ENCODE measurements at regions not wholly inside any gene's neighbourhood (a gene's known extent, or its start where the extent isn't known, plus 50 kb on each side); places are given as distances from the start of the nearest gene placed in this dataset.

GRCh38 chr2:215517391-215517790, 81.5 kb upstream of the FN1 start:
- no peak overlapping the region for H3K27ac ChIP-seq (ENCODE audit: low read length)
- H3K4me2 ChIP-seq (ENCODE audit: low read length), result no peak overlapping the region
- H3K36me3 ChIP-seq (ENCODE audit: insufficient read depth, low read length), result no peaks in the 10 kb centered on the region
- no peaks in the 10 kb centered on the region for H3K9me2 ChIP-seq (ENCODE audit: insufficient read depth, low read length)
- no peaks in the 10 kb centered on the region for H3F3A ChIP-seq (ENCODE audit: insufficient read depth, low read length, poor library complexity, severe bottlenecking)
- H3K4me3 ChIP-seq (ENCODE audit: low read length), result no peak overlapping the region
- H3K9me3 ChIP-seq (ENCODE audit: low read length), result no peaks in the 10 kb centered on the region
- no peak overlapping the region for H2AFZ ChIP-seq (ENCODE audit: low read depth, low read length)
- H3K79me2 ChIP-seq (replicated peaks; ENCODE audit: insufficient read depth, low read length), result no peaks in the 10 kb centered on the region
- no peak overlapping the region for H3K9ac ChIP-seq (ENCODE audit: low read length)
- no peaks in the 10 kb centered on the region for H3K27me3 ChIP-seq (ENCODE audit: insufficient read depth, low read depth, low read length)
- no peaks in the 10 kb centered on the region for H4K20me1 ChIP-seq (ENCODE audit: insufficient read depth)
- TF ChIP-seq TAF1 (IDR thresholded peaks at IDR 0.05; ENCODE audit: low read depth) (no peak), POLR2AphosphoS5 (IDR thresholded peaks at IDR 0.05) (no peak)

DNA sequence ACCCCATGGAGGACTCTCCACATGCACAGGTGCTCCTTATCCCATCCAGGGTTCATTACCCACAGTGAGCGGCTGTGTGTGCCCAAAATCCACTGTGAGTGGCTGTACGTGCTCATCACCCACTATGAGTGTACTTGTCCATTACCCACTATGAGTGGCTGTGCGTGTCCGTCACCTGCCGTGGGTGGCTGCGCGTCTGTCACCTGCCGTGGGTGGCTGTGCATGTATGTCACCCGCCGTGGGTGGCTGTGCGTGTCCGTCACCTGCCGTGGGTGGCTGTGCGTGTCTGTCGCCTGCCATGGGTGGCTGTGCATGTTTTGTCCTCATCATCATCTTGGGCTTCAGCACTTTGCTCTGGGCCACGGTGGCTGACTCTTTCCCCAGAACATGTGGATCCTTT, 78.6 kb upstream of the FN1 start:
- H3K4me3 ChIP-seq (ENCODE audit: low read length), result no peak overlapping the region
- no peaks in the 10 kb centered on the region for H3K9me2 ChIP-seq (ENCODE audit: insufficient read depth, low read length)
- no peaks in the 10 kb centered on the region for H3K27me3 ChIP-seq (ENCODE audit: insufficient read depth, low read depth, low read length)
- H3F3A ChIP-seq (ENCODE audit: insufficient read depth, low read length, poor library complexity, severe bottlenecking), result no peaks in the 10 kb centered on the region
- H3K9me3 ChIP-seq (ENCODE audit: low read length), result no peaks in the 10 kb centered on the region
- H4K20me1 ChIP-seq (ENCODE audit: insufficient read depth), result no peaks in the 10 kb centered on the region
- TF ChIP-seq EP300 (conservative IDR thresholded peaks at IDR 0.05; ENCODE audit: poor library complexity, severe bottlenecking), result no peak
- no peak for TF ChIP-seq POLR2AphosphoS5 (IDR thresholded peaks at IDR 0.05)
- no peak for TF ChIP-seq TAF1 (IDR thresholded peaks at IDR 0.05; ENCODE audit: low read depth)
- TF ChIP-seq REST (IDR thresholded peaks at IDR 0.05; ENCODE audit: borderline replicate concordance), result no peak
- TF ChIP-seq SMC3 (conservative IDR thresholded peaks at IDR 0.05; ENCODE audit: poor library complexity), result no peak
- TF ChIP-seq CTCF (IDR thresholded peaks at IDR 0.05; ENCODE audit: poor library complexity, severe bottlenecking), result no peak
- TF ChIP-seq RAD21 (conservative IDR thresholded peaks at IDR 0.05), result no peak
- no peak for TF ChIP-seq EZH2 (IDR thresholded peaks at IDR 0.05; ENCODE audit: borderline replicate concordance, insufficient read depth, low read length, poor library complexity, severe bottlenecking)
- TF ChIP-seq MXI1 (conservative IDR thresholded peaks at IDR 0.05; ENCODE audit: poor library complexity, severe bottlenecking), result no peak
- H2AFZ ChIP-seq (ENCODE audit: low read depth, low read length), result no peak overlapping the region
- H3K27ac ChIP-seq (ENCODE audit: low read length), result no peak overlapping the region
- no peak overlapping the region for H3K4me2 ChIP-seq (ENCODE audit: low read length)
- H3K79me2 ChIP-seq (replicated peaks; ENCODE audit: insufficient read depth, low read length), result no peaks in the 10 kb centered on the region
- no peak overlapping the region for H3K9ac ChIP-seq (ENCODE audit: low read length)
- no peaks in the 10 kb centered on the region for H3K36me3 ChIP-seq (ENCODE audit: insufficient read depth, low read length)

All from neural cell (in vitro differentiated cells).